HG03064 (cell line): ENCODE measurements at regions not wholly inside any gene's neighbourhood (a gene's known extent, or its start where the extent isn't known, plus 50 kb on each side); places are given as distances from the start of the nearest gene placed in this dataset.
A peak's percentile ranks its signal among the peaks of the same experiment; 100 is the strongest.

Experiments used
- ATAC-seq: cut with Tn5 transposase; IDR thresholded peaks from one replicate; pipeline ENCODE4 v1.9.1; 2021; ENCODE audit warnings: low read depth; ENCODE audit not compliant: unreplicated experiment

GRCh38 chr18:46338766-46339165 is 234.6 kb downstream of the HAUS1 start:
- no peak for ATAC-seq

- ATAC-seq = no peak
These were observed 236.5 kb downstream of the HAUS1 start for GRCh38 chr18:46340716-46341115.

GRCh38 chr18:46341986-46342525 is 237.9 kb downstream of the HAUS1 start:
- no peak for ATAC-seq

GRCh38 chr18:46343456-46343855 is 239.3 kb downstream of the HAUS1 start:
- ATAC-seq = no peak

DNA sequence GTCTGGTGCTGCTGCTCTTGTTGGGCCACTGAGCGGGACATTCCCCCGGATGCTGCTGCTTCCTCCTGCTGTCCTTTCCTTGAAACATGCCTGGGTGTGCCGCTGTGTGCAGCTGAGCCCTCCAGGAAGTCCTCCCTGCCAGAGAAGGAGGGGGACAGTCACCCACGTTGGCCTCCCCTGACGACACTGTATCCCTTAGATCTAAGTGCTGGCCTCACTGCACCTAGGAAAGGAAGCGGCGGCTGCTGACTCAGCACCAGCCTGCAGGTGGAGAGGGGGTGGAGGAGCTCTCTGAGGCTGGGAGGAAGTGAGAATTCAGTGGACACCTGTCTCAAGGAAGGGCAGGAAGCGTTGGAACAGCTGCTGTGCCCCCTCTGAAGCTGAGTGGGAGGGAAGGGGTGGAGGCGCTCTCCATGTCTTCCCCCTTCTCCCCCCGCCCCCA is 239.8 kb downstream of the HAUS1 start:
- ATAC-seq = peak; percentile 77

- ATAC-seq = no peak
These were observed 240.4 kb downstream of the HAUS1 start for GRCh38 chr18:46344416-46345180.

DNA sequence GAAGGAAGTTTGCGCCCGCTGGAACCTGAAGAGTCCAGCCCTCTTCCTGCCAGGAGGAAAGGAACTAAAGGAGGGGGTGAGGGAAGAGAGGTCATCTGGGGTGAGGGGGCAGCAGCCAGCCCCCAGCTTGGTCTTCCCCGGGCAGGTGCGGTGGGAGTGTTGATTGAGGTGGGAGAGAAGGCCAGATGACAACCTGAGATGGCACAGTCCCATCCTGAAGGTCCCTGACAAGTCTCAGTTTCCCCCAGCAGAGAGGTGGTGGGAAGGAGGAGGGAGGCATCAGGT is 240.9 kb downstream of the HAUS1 start:
- ATAC-seq = no peak

DNA sequence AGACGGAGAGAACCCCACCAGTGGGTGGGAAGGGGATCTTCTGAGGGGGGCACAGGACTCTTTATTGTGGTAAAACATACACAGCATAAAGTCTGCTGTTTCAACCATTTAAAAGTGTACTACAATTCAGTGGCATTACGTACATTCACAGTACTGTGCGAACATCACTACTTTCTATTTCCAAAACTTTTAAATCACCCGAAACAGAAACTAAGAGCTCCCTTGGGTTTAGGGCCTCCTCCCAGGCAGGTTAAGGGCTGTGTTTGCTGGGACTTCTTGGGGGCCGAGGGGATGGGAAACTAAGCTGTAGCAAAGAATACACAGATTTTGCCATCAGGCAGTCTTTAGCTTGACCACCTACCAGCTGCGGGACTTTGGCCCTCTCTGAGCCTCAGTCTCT is 242.0 kb downstream of the HAUS1 start:
- no peak for ATAC-seq

DNA sequence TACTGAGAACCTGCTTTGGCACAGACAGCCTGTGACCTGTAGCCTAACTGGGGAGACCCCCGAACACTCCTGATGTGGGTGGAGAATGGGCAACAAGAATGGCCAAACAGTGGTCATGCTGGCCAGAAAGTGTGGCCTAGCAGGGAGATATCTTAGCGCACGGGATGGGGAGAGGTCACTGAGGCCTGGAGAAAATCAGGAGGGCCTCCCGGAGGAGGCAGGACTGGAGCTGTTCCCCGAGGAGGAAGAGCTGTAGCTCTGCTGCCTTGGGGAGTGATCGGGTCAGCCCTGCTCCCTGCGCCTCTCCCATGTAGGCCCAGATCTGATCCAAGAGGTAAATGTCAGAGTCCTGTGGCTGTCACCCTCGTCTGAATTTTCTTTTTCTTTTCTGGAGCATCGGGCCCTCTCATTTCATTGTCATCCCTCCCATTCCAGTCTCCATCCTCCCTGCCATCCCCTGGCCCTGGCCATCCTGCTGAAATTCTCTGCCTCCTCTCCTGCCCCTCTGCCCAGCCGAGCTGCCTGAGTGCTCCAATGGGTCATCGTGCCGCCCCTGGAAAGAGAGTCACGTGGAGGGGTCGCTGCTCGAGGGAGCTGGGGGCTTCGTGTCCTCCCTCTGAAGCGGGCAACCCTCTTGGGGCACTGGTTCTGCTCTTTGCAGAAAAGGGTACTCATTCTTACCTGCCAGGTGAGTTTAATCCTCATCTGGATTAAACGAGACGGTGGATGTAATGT is 242.9 kb downstream of the HAUS1 start:
- ATAC-seq = no peak

DNA sequence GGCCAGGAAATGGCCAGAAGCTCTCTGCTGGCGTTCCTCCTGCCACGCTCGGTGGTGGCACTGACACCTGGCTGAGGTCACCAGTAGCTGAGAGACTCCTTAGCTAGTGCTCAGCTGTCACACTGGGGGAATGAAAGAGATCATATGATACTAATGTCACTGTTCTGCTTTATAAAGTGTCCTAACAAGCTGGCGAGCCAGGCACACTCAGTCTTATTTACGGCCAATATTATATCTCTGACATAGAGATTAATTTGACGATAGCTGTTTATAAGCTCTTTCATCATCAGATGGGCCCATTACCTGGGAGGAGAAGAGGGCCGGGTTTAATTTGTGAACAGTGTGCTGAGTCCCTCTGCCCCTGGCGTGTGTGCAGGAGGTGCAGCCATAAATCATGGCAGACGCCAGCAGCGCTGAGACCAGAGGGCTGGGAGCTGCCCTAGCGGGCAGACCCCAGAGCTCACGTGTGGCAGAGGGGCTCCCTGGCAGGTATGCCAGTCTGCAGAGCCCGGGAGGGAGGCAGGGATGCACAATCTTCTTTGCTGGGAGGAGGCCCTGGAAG is 246.5 kb downstream of the HAUS1 start:
- ATAC-seq = no peak

DNA sequence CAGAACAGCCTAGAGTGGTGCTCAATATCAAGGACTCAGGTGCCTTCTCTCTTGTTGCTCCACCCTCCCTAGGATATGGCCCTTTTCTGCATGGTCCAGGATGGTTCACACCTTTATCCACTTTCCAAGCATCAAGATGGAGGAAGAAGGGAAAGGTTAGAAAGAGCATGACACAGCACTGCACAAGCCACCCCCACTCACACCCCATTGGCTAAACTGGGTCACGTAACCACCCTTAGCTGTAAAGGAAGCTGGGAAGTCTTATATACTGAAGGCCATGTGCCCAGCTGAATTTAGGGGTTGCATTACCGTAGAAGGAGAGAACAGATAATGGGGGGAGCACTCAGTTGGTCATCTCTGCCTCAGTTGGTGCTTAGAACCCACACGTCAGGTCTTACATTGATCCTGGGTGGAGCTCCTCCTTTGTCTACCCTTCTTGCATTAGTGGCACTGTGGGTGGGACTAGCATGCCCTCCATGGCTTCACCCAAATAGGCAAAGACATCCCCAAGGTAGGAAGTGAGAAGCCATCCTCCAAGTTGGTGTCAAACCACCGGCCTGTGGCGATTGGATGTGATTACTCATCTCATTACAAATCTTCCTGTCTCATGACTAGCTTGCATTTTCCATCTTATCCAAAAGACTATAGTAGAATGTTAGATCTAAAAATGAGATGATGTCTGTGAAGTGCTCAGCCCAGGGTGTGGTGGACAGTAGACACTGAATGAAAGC is 248.5 kb downstream of the HAUS1 start:
- no peak for ATAC-seq

GRCh38 chr18:46353460-46353859 is 249.3 kb downstream of the HAUS1 start:
- no peak for ATAC-seq

- no peak for ATAC-seq
These were observed 252.3 kb downstream of the HAUS1 start for GRCh38 chr18:46356278-46357033.

- ATAC-seq = no peak
These were observed 256.0 kb downstream of the HAUS1 start for GRCh38 chr18:46360102-46360699.

DNA sequence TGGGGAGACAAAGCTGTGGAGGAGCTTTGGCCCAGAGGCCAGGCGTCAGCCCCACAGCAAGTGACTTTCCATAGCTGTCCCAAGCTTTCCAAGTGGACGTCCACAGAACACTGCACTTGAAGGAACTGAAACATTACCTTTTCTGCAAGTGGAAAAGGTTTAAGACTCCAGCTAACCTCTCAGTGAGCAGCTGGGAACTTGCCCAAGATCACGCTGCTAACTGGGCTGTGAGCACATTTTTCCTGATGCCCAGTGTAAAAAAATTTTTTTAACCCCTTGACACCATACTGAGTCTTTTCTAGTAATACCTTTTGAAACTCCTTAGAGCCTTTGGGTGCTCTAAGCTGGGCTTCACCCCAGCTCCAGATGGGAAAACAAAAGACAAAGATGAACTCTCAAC is 256.7 kb downstream of the HAUS1 start:
- no peak for ATAC-seq

- no peak for ATAC-seq
These were observed 258.3 kb downstream of the HAUS1 start for GRCh38 chr18:46362533-46362932.

GRCh38 chr18:46364048-46364447 is 259.9 kb downstream of the HAUS1 start:
- ATAC-seq = no peak

DNA sequence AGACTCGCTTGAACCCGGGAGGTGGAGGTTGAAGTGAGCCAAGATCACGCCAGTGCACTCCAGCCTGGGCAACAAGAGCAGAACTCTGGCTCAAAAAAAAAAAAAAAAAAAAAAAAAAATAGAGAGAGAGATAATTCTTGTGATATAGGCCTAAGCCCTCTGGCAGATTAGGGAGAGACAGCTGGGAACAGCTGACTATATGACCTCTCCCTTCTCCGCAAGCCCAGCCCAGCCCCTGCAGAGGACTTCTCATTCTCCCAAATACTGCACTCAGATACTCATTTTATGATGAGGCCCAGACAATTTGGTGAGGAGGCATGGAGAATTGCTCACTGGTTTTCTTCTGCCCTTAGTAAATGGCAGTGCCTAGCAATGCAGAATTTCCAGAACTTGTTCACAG is 262.0 kb downstream of the HAUS1 start:
- no peak for ATAC-seq

GRCh38 chr18:46366751-46367376 is 262.7 kb downstream of the HAUS1 start:
- ATAC-seq = no peak
